ENCODE measurements at regions not wholly inside any gene's neighbourhood (a gene's known extent, or its start where the extent isn't known, plus 50 kb on each side); places are given as distances from the start of the nearest gene placed in this dataset.
"Not testable (repeated sequence)": the region's sequence is repeated elsewhere in the genome, so short reads cannot be mapped to it uniquely, and the experiment has no call there.

DNA sequence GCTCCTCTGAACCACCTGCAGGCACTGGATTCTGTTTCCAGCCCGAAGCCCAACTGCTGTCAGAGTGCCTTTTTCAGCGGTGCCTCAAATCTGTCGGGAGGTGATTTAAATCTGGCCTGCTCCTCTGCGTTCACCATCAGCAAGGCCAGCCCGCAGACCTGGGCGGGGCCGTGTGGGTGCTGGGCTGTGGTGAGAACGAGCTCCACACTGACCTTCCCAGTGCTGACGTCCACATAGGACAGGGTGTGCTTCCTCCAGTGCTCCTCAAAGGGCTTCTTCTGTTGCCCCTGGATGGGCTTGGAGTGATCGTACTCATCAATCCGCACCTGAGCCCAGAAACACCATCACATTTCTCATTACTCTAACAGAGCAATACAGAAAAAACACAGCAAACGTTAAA, 56.9 kb upstream of the TNK2 start:
- Mint-ChIP-seq H3K4me1 (ENCODE audit: low read depth) (peaks cover 12% of the 10 kb centered on the region), H3K27ac (peak overlapping the region; percentile 5), H3K36me3 (ENCODE audit: low read depth) (peaks cover 82% of the 10 kb centered on the region)
- intact Hi-C loops (cut with micrococcal nuclease); H3K4me3 Mint-ChIP-seq; H3K27me3 Mint-ChIP-seq; H3K9me3 Mint-ChIP-seq: not testable (repeated sequence)

DNA sequence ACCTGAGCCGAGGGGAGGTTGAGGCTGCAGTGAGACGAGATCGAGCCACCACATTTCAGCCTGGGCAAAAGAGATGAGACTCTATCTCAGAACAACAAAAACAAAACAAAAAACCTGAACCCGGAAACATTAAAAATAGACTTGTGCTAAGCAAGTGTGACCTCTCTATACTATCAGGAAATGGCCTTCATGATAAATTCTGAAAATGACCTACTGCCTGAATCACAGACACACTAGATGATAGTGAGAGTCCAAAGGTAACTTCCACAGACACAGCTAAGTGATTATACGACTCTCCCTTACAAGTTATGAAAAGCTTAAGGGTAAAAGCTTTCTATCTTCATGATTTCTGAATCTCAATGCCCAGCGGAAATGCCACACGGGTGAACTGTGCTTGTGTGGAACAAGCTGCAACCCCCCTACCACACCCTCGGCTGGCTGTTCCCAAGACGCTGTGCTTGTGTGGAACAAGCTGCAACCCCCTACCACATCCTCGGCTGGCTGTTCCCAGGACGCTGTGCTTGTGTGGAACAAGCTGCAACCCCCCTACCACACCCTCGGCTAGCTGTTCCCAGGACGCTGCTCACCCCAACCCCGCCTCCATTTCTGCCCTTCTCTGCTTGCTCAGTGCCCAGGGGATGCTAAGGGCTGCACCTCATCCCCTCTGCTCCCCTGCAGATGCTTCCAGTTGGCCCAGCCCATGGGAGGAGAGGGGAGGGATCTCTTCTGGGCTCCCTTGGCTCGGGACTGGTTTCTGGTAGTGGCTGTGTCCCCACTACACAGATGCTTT, 56.2 kb upstream of the TNK2 start:
- Mint-ChIP-seq H3K36me3 (ENCODE audit: low read depth) (peaks cover 79% of the 10 kb centered on the region), H3K4me1 (ENCODE audit: low read depth) (peaks cover 12% of the 10 kb centered on the region)
- H3K27me3 Mint-ChIP-seq; H3K9me3 Mint-ChIP-seq; H3K4me3 Mint-ChIP-seq; H3K27ac Mint-ChIP-seq; intact Hi-C loops (cut with micrococcal nuclease): not testable (repeated sequence)

DNA sequence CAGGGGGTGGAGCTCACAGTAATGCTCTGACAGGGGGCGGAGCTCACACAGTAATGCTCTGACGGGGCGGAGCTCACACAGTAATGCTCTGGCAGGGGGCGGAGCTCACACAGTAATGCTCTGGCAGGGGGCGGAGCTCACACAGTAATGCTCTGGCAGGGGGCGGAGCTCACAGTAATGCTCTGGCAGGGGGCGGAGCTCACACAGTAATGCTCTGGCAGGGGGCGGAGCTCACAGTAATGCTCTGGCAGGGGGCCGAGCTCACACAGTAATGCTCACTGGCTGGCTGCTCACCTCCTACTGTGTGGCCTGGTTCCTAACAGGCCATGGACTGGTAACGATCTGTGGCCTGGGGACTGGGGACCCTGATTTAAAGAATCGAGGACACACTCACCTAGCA, 53.9 kb upstream of the TNK2 start:
- H3K27ac Mint-ChIP-seq; intact Hi-C loops (cut with micrococcal nuclease); H3K4me3 Mint-ChIP-seq; H3K9me3 Mint-ChIP-seq; H3K27me3 Mint-ChIP-seq: not testable (repeated sequence)
- H3K4me1 Mint-ChIP-seq (ENCODE audit: low read depth): peaks cover 20% of the 10 kb centered on the region
- H3K36me3 Mint-ChIP-seq (ENCODE audit: low read depth): peaks cover 81% of the 10 kb centered on the region

DNA sequence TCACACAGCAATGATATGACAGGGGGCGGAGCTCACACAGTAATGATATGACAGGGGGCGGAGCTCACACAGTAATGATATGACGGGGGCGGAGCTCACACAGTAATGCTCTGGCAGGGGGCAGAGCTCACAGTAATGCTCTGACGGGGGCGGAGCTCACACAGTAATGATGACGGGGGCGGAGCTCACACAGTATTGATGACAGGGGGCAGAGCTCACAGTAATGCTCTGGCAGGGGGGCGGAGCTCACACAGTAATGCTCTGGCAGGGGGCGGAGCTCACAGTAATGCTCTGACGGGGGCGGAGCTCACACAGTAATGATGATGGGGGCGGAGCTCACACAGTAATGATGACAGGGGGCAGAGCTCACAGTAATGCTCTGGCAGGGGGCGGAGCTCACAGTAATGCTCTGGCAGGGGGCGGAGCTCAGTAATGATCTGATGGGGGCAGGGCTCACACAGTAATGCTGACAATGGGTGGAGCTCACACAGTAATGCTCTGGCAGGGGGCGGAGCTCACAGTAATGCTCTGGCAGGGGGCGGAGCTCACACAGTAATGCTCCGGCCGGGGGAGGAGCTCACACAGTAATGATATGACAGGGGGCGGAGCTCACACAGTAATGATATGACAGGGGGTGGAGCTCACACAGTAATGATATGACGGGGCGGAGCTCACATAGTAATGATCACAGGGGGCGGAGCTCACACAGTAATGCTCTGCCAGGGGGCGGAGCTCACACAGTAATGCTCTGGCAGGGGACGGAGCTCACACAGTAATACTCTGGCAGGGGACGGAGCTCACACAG, 52.8 kb upstream of the TNK2 start:
- peaks cover 86% of the 10 kb centered on the region for H3K36me3 Mint-ChIP-seq (ENCODE audit: low read depth)
- H3K4me3 Mint-ChIP-seq; H3K9me3 Mint-ChIP-seq; H3K27me3 Mint-ChIP-seq; intact Hi-C loops (cut with micrococcal nuclease): not testable (repeated sequence)
- peaks cover 20% of the 10 kb centered on the region for H3K4me1 Mint-ChIP-seq (ENCODE audit: low read depth)
- H3K27ac Mint-ChIP-seq: peak overlapping the region; percentile 20

DNA sequence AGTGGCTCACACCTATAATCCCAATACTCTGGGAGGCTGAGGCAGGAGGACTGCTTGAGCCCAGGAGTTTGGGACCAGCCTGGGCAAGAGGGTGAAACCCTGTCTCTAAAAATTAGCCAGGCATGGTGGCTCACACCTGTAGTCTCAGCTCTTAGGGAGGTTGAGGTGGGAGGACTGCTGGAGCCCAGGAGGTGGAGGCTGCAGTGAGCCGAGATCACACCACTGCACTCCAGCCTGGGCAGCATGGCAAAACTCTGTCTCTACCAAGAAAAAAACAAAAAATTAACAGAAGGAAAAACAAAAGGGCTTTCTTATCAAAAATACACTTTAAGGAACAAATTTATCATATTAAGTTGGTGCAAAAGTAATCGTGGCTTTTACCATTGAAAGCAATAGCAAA, 51.8 kb upstream of the TNK2 start:
- H3K4me3 Mint-ChIP-seq; H3K27me3 Mint-ChIP-seq; H3K9me3 Mint-ChIP-seq; H3K27ac Mint-ChIP-seq; intact Hi-C loops (cut with micrococcal nuclease): not testable (repeated sequence)
- H3K4me1 Mint-ChIP-seq (ENCODE audit: low read depth): peaks cover 27% of the 10 kb centered on the region
- peaks cover 82% of the 10 kb centered on the region for H3K36me3 Mint-ChIP-seq (ENCODE audit: low read depth)

DNA sequence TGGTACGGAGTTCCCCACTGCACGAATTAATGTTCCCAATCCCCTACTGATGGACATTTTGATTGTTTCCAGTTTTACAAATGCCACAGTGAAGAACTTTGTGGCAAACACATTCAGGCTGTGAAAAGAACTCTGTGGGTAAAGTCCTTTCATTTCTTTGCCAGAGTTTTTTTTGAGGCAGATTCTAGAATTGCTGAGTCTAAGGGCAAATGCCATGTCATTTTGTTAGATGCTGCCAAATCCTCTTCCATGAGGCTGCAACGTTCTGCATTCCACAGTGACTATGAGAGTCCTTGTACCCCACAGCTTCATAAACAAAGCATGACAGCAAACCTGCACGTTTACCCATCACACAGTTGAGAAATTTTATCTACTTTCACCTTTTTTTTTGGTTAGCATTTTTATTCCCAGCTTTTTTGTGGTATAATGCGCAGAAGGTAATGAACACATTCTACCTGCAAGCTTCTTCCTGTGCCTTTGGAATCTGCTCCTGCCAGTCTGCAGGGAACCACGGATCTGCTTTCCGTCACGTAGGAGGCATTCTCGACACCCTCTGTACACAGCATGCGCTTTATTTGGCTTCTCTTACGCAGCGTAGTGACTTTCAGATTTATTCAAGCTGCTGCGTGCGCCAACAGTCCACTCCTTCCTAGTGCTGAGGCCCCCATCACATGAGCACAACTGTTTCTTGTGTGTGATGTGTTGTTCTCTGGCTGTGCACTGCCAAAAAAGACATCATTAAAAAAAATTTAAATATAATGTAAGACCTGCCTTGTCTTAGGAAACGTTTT, 51.2 kb upstream of the TNK2 start:
- intact Hi-C loops (cut with micrococcal nuclease): loop anchor here (5.0 kb wide), 1 partner anchor 267 kb away; no protein-coding TSS in a partner anchor
- Mint-ChIP-seq H3K36me3 (ENCODE audit: low read depth) (peaks cover 76% of the 10 kb centered on the region), H3K4me1 (ENCODE audit: low read depth) (peaks cover 28% of the 10 kb centered on the region)
- not testable (repeated sequence) for H3K4me3 Mint-ChIP-seq, H3K27ac Mint-ChIP-seq, H3K27me3 Mint-ChIP-seq, H3K9me3 Mint-ChIP-seq

DNA sequence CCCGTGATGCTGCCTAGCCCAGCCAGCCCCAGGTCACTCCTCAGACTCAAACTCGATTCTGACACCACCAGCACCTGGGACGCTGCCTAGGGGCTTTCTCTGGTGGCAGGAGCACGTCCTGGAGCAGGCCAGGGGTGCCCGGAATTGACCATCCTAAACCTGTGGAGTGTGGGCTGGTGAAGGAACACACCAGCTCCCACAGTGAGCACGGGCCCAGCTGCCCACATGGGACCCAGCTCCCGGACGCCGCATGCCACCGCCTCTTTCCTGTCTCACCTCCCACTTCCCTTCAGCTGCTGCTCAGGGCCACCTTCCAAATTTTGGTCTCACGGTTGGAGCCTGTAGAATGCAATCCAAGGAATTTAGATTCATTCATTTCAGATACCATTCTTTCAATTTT, 50.4 kb upstream of the TNK2 start:
- intact Hi-C loops (cut with micrococcal nuclease): loop anchor here (5.0 kb wide), 1 partner anchor 266 kb away; no protein-coding TSS in a partner anchor
- H3K4me1 Mint-ChIP-seq (ENCODE audit: low read depth): peaks cover 28% of the 10 kb centered on the region

More for the DNA sequence above, 50.4 kb upstream of the TNK2 start:
- H3K27ac Mint-ChIP-seq, H3K4me3 Mint-ChIP-seq, H3K9me3 Mint-ChIP-seq, H3K27me3 Mint-ChIP-seq: not testable (repeated sequence)
- peaks cover 68% of the 10 kb centered on the region for H3K36me3 Mint-ChIP-seq (ENCODE audit: low read depth)

Measured in dendritic cell treated with granulocyte-macrophage colony-stimulating factor and Interleukin-4, amounts not matched to agents 40 ng/mL and 50 ng/mL, for 4 days (primary cell).